ENCODE measurements at regions not wholly inside any gene's neighbourhood (a gene's known extent, or its start where the extent isn't known, plus 50 kb on each side); places are given as distances from the start of the nearest gene placed in this dataset.

DNA sequence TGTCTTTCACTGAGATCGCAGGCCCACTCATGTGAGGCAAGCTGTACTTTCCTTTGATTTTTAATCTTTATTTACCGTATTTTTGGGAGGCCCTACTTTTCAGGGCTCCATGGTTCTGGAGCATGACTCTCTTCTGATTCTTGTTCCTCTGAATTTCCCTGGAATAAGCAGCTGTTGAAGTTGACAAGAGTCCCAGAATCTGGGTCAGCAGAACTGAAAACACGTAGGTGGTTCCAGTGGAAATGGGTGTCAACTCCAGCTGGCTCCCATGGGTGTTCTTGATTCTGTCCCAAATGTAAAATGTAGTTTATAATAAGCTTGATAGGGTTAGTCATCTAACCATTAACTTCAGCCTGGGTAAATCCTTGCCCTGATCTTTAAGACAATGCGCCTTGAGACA, 409.4 kb downstream of the GATA3 start:
- DNase-seq (ENCODE audit: low read depth in 2 of 3, low spot score in 1 of 3) = no peak

DNA sequence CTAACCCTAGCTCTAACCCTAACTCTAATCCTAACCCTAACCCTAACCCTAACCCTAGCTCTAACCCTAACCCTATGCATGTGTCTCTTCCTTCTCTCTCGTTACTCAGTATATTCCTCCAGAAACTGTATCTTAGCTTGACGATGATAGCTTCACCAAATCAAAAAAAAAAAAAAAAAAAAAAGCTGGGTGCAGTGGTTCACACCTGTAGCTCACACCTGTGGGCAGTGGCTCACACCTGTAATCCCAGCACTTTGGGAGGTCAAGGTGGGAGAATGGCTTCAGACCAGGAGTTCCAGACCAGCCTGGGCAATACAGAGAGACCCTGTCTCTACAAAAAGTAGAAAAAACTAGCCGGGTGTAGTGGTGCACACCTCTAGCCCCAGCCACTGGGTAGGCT, 414.0 kb downstream of the GATA3 start:
- no peak for DNase-seq (ENCODE audit: low read depth in 2 of 3, low spot score in 1 of 3)

DNA sequence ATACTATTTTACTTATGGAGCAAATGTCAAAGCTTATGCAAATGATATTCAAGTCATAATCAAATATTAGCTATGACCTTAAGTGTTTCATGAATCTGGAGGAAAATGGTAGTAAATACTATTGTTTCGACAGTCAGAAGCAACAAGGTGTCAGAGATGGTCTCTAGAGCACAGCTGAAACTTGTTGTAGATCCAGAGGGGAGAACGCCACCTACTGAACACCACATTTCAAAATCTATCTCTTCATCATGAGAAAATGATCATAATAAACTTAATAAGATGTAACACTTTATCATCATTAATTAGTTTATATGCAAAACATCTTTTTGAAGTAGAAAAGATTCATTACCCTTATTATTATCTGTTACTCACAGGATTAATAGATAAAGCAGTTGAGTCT, 418.7 kb downstream of the GATA3 start:
- DNase-seq (ENCODE audit: low read depth in 2 of 3, low spot score in 1 of 3) = no peak

DNA sequence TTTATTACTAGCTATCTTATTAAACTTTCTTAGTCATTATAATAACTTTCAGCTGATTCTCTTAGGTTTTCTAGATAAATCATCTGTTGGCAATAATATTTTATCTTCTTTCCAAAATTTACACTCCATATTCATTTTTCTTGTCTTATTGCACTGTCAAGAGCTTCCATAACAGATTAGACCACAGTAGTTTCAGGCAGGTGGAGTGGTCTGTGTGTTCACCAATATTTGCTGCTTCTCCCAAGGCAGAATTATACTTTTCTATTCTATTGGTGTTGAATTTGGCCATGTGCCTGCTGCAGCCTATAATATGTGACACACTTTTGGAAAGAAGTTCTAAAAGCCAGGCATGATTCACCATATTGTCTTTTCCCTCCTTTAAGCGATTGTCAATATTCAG, 422.8 kb downstream of the GATA3 start:
- DNase-seq (ENCODE audit: low read depth in 2 of 3, low spot score in 1 of 3) = no peak

- no peak for DNase-seq (ENCODE audit: low read depth in 2 of 3, low spot score in 1 of 3)
Measured at GRCh38 chr10:8481718-8482504, 427.4 kb downstream of the GATA3 start.

DNA sequence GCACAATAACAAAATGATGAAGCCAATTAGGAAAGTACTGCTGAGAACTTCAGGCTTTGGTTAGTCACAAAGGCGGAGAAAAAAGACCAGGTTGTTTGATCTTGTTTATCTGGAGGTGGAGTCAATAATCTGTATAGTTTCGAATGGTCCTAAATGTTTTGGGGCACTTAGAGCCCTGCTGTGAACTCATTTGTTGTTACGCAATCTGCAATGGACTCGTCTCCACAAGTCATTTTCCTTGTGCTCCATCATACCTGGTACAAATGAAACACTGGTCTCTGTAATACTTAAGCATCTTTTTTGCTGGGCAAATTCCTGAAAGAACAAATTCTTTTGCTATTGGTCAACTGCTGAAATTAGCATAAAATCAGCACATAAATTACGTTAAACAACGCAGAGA, 430.5 kb downstream of the GATA3 start:
- no peak for DNase-seq (ENCODE audit: low read depth in 2 of 3, low spot score in 1 of 3)

GRCh38 chr10:8487346-8487745, 432.9 kb downstream of the GATA3 start:
- DNase-seq (ENCODE audit: low read depth in 2 of 3, low spot score in 1 of 3) = no peak

DNA sequence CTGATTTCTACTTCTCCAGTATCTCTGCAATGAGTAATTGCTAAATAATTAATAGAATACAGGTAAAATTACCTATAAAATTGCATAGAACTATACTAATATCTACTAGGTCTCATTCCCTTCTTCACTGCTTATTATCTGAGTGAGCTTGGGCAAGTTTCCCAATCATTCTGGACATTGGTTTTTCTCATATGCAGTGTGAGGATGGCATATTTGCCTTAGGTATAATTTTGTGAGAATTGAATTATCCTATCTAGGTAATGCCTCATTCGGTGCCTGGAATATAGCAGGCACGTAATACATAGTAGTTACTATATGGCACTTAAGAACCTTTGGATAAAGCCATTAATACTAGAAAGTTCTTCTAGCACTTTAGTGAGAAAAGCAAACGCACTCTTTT, 434.7 kb downstream of the GATA3 start:
- DNase-seq (ENCODE audit: low read depth in 2 of 3, low spot score in 1 of 3) = no peak

DNA sequence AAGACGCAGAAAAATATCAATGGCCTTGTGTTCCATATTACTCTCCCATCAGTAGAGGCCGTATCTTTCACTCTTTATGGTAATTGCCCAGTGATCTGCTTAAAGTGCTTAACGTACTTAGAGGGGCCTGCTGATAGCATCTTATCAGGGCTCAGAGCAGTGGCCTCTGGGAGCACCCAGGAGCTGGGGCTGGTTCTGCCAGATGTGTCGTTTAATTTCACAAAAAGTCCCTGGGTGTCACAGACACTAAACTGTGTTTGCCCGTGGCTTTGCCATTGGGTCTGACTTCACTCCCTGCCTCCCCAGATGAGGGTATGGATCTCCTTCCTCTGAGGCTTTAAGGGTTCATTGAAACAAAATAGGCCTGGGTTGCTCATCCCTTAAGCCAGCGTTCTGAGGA, 435.3 kb downstream of the GATA3 start:
- DNase-seq (ENCODE audit: low read depth in 2 of 3, low spot score in 1 of 3) = no peak

DNA sequence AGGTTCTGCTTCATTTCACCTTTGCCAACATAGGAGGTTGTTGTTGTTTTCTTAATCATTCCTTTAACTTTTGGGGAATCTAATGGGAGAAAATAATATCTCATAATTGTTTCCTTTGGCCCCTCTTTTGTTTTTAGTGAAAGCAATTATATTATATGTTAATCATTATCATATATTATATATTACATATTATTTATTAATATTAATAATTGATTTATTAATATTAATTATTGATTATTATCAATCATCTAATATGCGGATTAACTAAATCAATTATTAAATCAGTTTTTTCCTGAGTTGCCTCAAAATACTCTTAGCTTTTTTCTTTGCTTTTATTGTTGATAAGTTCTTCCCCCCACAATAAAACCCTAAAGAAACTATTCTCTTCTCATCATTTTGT, 443.8 kb downstream of the GATA3 start:
- DNase-seq (ENCODE audit: low read depth in 2 of 3, low spot score in 1 of 3) = no peak

- peak; percentile 1 to 14 (median 5) for DNase-seq (ENCODE audit: low read depth in 2 of 3, low spot score in 1 of 3)
Measured at GRCh38 chr10:8498881-8499280, 444.4 kb downstream of the GATA3 start.

DNA sequence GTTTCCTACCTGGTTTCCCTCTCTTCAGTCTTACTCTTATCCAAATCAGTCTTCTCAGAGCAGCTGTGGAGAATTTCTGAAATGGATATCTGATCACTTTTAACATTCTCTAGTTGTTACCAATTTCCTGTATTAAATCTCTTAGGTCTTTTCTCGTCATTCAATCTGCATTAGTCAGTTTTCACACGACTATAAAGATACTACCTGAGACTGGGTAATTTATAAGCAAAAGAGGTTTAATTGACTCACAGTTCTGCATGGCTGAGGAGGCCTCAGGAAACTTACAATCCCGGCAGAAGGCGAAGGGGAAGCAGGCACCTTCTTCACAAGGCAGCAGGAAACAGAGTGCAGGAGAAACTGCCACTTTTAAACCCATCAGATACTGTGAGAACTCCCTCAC, 444.8 kb downstream of the GATA3 start:
- DNase-seq (ENCODE audit: low read depth in 2 of 3, low spot score in 1 of 3) = no peak

DNA sequence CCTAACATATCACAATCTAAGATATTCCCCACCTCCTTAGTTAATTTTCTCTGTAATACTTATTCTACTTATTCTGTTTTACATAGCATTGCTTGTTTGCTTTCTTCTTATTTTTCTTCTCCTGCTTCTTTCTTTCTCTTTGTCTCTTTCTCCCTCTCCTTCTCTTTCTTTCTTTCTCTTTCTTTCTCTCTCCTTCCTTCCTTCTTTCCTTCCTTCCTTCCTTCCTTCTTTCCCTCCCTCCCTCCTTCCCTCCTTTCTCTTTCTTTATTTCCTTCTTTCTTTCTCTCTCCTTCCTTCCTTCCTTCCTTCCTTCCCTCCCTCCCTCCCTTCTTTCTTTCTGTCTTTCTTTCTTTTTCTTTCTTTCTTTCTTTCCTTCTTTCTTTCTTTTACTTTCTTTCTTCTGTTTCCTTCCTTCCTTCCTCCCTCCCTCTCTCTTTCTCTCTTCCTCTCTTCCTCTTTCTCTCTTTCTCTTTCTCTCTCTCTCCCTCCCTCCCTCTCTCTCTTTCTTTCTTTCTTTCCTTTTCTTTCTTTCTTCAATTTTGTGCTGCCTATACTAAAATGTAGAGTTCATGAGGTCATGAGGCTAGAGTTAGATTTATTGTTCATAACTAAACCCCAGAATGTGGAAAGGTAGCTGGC, 445.4 kb downstream of the GATA3 start:
- no peak for DNase-seq (ENCODE audit: low read depth in 2 of 3, low spot score in 1 of 3)

DNA sequence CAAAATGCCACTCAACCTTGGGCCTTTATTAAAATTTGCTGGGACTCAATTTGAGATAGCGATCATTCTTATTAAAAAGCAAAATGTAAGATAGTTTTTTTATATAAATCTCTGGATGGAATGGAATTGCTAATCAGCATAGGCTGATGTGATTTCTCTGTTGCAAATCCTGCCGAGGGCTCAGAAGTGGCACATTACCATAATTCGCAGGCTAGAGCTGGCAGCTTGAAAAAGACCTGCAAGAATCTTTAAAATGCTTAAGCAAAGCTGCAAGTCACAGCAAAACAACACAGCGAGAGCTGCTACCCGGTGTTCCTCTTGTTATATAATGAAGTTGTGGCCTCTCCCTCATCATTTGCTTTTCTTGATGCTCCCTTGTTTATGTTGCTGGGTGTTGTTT, 448.1 kb downstream of the GATA3 start:
- DNase-seq (ENCODE audit: low read depth in 2 of 3, low spot score in 1 of 3) = no peak

- no peak for DNase-seq (ENCODE audit: low read depth in 2 of 3, low spot score in 1 of 3)
Measured at GRCh38 chr10:8504499-8504898, 450.0 kb downstream of the GATA3 start.

- no peak for DNase-seq (ENCODE audit: low read depth in 2 of 3, low spot score in 1 of 3)
Measured at GRCh38 chr10:8507156-8507555, 452.7 kb downstream of the GATA3 start.

DNA sequence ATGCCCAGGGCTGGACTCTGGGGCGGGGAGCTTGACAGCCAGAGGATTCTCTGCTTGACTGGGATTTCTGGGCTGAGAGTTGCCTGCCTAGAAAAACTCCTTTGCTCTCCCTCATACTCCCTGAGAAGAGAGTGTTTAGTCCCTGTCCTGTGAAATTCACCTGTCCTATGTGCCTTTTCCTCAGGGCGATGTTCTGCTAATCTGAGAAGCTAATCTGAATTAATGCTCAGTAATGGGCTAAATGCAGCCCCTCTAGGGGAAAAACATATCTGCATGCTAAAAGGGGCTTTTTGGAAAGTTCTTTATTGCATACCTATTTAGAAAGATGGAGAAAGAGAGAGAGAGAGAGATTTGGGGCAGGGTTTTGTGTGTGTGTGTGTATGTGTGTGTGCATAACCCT, 454.4 kb downstream of the GATA3 start:
- DNase-seq (ENCODE audit: low read depth in 2 of 3, low spot score in 1 of 3) = no peak

DNA sequence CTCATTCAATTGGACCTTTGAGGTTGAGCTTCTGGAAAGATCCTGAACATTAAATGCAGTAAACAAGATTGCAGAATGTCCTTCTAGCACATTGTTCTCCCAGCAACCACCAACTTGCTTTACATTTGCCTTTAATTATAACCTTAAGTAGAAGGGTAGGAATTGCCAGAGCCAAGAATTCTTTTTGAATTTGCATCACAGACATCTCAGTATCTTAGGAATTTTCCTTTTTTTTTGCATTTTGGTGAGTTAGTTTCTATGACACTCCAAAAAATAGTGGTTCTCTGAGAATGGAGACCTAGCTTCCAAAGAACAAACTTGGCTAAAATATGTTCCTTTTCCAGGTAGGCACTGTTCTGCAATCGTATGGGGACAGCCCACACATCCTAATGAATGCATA, 456.0 kb downstream of the GATA3 start:
- DNase-seq (ENCODE audit: low read depth in 2 of 3, low spot score in 1 of 3) = no peak

DNA sequence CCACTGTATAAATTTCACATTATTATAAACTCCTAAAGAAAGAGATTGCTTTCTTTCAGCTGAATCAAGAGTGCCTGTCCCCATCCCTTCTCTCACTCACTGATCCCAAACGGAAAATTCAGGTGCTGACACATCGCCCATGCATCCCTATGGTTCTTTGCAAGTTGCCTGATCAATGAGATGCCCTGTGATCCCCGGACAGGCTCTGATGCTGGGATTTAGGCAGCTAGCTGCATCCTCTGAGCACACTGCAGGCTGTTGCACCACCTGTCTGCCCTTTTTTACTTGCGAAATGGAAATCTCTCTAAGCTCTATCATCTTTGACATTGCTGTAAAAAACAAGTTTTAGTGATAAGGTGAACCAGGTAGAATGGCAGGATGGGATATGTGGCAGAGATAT, 456.5 kb downstream of the GATA3 start:
- no peak for DNase-seq (ENCODE audit: low read depth in 2 of 3, low spot score in 1 of 3)

DNA sequence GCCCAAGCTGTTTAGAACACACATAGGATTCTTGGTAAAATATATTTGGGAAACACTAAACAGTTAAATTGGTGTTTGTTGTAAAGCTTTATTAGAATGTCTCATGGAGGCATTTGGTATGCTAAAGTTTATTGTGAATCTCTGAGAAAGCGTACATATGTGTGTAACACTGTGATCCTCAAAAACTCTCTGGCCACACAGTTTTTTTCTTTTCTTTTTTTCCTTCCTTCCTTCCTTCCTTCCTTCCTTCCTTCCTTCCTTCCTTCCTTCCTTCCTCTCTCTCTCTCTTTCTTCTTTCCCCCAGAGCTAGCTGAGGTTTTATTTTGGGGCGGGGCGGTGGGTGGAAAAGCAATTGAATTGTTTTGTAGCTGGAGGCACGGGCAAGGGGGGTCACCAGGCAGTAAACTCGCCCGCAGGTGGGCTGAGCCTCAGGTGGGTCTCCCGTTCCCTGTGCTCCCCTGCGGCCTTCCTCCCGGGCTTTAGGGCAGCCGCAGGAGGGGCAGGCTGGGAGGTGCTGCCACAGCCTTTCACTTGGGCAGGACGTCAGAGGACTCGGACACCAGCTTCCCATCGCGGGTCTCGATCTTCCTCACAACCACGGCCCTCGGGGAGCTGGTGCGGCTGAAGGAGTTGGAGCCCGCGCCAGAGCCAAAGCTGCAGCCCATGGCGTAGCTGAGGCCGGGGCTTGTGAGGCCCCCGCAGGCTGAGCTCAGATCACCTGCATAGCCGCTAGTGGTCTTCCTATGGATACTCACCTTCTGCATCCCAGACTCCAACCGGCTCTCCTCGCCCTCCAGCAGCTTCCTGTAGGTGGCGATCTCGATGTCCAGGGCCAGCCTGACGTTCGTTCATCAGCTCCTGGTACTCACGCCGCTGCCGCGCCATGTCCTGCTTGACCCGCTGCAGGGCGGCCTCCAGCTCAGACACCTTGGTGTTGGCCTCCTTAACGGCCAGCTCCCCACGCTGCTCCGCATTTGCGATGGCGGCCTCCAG, 459.0 kb downstream of the GATA3 start:
- no peak for DNase-seq (ENCODE audit: low read depth in 2 of 3, low spot score in 1 of 3)

DNA sequence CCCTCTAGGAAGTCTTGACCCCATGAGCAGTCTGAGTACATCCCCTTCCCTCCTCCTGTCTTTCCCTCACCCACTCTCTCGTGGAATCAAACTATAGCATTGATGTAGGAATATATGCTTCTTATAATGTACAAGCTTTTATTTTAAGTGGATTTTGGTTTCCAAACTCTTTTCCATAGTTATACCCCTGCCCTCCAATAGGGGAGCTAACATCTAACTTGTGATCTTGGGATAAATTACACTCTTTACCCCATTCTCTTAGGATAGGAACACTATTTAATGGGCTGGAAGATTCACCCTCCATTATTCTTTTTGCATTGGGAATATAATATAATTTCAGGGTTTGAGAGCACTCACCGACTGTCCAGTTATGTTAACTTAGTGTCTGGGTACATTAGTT, 465.9 kb downstream of the GATA3 start:
- no peak for DNase-seq (ENCODE audit: low read depth in 2 of 3, low spot score in 1 of 3)

DNA sequence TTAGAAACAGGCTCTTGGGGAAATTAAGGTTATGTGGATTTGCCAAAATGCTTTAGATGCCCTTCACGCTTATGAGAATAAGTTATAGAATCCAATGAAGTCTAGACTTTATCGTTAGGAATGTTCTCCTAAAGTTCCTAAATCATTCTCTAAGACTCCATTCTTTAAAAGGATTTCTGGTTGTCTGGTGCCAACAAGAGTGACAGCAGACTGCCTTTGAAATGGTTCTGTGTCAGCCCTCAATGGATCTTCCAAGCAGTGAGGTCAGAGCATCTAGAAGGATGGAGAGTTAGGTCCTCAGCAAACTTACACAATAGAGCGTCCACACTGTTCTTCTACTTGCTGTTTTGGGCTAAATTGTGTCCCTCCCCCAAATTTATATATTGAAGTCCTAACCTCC, 473.3 kb downstream of the GATA3 start:
- no peak for DNase-seq (ENCODE audit: low read depth in 2 of 3, low spot score in 1 of 3)

Data from stimulated activated CD4-positive, alpha-beta T cell treated with anti-CD3 and anti-CD28 coated beads, Interleukin-12 subunit alpha, Interleukin-12 subunit beta, amount 100 ng/mL, for 48 hours (primary cell).